GM21737 (cell line): ENCODE measurements at regions not wholly inside any gene's neighbourhood (a gene's known extent, or its start where the extent isn't known, plus 50 kb on each side); places are given as distances from the start of the nearest gene placed in this dataset.
"Not testable (repeated sequence)": the region's sequence is repeated elsewhere in the genome, so short reads cannot be mapped to it uniquely, and the experiment has no call there.

Source experiments
- ATAC-seq: cut with Tn5 transposase; IDR thresholded peaks from one replicate; pipeline ENCODE4 v1.9.1; 2021; ENCODE audit warnings: mild to moderate bottlenecking, moderate library complexity; ENCODE audit not compliant: unreplicated experiment

- no peak for ATAC-seq
These were observed 107.5 kb upstream of the SIM2 start for GRCh38 chr21:36591326-36591970.

DNA sequence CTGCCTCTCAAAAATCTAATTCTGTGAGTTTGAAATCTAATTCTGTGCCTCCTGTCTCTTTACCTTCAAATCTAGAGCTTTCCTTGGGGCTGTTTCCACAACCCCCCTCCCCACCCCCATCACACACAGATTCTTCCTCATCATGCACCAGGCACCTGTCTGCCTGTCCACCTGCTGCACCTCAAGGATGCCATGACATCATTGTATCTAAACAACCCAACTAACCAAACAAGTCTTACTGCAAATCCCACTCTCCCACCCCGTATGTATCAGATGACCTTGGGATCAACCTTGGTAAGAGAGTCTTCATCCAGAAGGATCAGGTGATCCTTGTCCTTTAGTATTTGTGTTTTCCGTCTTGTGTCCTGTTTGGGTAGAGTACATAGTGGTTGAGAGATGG is 102.7 kb upstream of the SIM2 start:
- ATAC-seq = no peak

DNA sequence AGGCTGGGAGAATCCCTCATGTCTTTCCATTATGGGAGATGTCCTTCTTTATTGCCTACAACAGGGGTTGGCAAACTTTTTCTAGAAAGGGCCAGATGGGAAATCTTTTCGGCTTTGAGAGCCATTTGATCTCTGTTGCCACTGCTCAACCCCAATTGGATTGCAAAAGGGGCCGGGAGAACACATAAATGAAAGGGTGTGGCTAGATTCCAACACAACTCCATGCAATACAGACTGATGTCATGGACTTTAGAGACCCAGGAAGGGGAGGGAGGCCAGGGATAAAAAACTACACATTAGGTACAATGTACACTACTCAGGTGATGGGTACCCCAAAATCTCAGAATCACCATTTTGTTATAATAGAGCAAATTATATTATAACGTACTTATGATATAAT is 97.6 kb upstream of the SIM2 start:
- ATAC-seq = no peak

DNA sequence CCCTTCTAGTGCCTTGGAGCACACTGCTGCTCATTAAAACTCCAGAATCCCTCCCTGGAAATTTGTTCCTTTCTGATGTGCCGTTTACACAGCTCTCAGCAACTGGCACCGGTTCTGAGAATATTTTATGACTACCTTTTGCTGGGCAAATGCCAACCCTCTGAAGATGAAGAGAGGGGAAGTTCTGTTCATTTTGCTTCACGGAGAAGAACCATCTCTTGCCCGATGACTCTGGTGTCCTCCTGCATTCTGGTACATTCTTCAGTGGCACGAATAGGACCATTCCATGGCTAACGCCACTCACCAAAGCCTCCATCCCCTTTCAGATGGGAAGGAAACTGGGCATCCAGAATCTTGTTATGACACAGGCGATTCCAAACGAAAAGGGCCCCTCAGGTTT is 96.2 kb upstream of the SIM2 start:
- ATAC-seq = no peak

DNA sequence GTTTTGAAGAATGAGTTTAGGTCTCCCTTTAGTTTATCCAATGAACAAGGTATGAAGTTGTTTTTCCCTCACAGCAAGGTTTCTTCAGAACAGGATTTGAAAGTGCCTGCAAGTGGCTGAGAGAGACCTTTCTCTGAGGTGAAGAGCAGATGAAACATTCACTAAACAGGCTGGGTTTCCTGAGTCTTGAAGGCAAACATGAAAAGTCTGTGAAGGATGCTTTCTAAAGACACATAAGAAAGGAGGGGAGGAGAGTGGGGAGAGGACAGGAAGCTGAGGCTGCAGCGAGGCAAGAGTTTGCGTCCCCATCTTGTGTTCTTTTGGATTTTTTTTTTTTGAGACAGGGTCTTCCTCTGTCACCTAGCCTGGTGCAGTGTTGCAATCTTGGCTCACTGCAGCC is 95.7 kb upstream of the SIM2 start:
- no peak for ATAC-seq

- ATAC-seq = no peak
These were observed 93.5 kb upstream of the SIM2 start for GRCh38 chr21:36605426-36605825.

GRCh38 chr21:36606287-36606982 is 92.5 kb upstream of the SIM2 start:
- no peak for ATAC-seq

DNA sequence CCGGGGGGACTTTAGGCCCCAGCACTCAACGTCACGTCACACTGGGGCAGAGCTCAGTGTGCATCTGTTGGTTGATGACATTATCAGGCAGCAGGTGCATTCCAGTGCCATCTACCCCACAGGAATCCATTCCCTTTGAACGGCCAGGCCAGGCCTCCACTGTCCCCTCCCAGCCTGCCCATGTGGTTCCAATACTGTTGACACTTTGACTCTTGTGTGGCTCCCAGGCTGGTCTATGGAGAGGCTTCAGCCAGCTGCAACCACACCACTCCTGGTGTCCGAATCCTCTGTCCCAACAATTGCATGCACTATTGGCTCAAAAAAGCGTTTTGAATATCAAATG is 92.0 kb upstream of the SIM2 start:
- ATAC-seq = no peak

DNA sequence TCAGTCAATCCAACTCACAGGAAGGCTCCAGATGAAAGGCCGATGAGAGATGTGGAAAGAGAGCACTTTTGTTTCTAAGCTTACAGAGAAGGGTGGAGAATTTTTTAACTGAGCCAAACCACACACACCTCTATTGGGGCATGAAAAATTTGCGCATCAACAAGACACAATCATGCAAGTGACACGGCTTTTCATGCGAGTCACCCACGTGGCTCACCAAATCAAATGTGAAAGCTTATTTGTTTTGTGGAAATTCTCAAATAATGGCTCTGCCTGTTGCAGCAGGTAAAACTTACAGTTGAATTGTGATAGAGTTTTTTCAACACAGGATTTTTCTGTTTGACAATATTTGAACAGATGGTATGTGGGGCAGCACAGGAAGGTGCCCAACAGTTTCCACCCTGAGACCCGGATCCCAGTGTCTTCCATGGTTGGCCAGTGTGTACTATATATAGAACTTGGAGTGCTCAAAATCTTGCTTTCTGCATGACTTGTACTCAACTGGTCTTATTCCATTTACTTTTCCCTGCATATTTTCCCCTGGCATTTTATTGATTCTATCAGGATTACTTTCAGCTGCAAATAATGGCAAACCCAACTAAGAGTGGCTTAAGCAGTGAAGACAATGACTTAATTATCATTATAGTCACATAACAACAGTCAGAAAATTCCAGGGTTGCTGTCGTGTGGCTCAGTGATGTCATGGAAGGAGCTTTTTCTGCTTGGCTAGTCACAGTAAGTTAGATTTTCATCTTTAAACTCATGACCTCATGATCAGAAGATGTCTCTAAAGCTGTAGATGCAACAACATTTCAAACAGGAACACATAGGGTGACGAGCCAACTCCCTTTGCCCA is 90.6 kb upstream of the SIM2 start:
- no peak for ATAC-seq

- no peak for ATAC-seq
These were observed 90.1 kb upstream of the SIM2 start for GRCh38 chr21:36608897-36609225.

DNA sequence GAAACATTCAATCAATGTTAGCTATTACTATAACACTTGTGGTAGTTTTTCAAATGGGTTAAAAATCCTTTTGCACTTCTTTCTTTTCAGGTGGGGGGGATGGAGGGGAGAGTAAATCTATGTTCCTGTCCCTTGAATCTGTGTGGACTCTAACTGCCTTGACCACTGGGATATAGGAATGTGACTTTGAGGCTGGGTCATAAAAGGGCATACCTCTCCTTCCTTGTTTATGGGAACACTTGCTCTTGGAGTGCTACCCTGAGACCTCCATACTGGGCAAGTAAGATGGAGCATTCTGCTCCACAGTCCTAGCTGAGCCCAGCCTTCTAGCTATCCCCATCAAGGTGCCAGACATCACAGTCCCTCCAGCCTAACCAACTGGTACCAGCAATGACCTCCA is 89.3 kb upstream of the SIM2 start:
- ATAC-seq = no peak

GRCh38 chr21:36610201-36610600 is 88.7 kb upstream of the SIM2 start:
- ATAC-seq = no peak

GRCh38 chr21:36610935-36611334 is 88.0 kb upstream of the SIM2 start:
- no peak for ATAC-seq

- ATAC-seq = no peak
These were observed 87.5 kb upstream of the SIM2 start for GRCh38 chr21:36611379-36611778.

DNA sequence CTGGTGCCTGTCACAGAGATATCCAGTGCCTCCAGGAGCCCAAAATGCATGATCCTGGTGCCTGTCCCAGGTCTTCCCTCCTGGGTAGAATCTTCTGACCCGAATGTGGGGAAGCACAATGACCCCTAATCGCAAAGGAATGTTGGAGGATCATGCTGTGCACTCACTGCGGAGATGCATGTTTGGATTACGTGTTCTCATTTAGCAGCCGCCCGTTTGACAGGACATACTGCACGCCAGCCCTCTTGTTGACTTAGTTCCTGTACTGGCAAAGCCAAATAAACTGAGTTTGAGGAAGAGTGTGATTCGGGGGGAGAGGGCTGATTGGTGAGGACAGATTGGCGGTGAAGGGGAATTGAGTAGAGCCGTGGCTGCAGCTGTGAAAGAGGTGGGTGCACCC is 85.9 kb upstream of the SIM2 start:
- ATAC-seq = no peak

DNA sequence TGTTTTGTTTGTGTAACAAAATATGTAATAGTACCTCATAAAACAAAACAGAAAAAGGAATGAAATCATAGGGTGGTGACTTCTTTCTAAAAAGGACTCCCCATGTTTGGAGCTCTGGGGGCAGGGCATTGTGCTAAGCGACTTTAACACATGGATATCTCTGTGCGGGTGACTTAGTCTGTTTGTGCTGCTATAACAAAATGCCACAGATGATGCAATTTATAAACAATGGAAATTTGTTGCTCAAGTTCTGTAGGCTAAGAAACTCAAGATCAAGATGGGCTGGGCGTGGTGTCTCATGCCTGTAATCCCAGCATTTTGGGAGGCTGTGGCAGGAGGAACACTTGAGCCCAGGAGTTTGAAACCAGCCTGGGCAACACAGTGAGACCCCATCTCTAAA is 85.4 kb upstream of the SIM2 start:
- ATAC-seq = no peak

GRCh38 chr21:36615274-36615964 is 83.5 kb upstream of the SIM2 start:
- ATAC-seq = no peak

DNA sequence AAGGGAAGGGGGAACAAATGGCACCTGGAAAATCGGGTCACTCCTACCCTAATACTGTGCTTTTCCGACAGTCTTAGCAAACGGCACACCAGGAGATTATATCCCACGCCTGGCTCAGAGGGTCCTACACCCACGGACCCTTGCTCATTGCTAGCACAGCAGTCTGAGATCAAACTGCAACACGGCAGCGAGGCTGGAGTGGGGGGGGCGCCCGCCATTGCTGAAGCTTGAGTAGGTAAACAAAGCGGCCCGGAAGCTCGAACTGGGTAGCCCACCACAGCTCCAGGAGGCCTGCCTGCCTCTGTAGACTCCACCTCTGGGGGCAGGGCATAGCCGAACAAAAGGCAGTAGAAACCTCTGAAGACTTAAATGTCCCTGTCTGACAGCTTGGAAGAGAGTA is 82.1 kb upstream of the SIM2 start:
- ATAC-seq = not testable (repeated sequence)

DNA sequence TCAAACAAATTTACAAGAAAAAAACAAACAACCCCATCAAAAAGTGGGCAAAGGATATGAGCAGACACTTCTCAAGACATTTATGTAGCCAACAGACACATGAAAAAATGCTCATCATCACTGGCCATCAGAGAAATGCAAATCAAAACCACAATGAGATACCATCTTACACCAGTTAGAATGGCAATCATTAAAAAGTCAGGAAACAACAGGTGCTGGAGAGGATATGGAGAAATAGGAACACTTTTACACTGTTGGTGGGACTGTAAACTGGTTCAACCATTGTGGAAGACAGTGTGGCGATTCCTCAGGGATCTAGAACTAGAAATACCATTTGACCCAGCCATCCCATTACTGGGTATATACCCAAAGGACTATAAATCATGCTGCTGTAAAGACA is 77.1 kb upstream of the SIM2 start:
- ATAC-seq = not testable (repeated sequence)

GRCh38 chr21:36624105-36624504 is 74.8 kb upstream of the SIM2 start:
- ATAC-seq = no peak

DNA sequence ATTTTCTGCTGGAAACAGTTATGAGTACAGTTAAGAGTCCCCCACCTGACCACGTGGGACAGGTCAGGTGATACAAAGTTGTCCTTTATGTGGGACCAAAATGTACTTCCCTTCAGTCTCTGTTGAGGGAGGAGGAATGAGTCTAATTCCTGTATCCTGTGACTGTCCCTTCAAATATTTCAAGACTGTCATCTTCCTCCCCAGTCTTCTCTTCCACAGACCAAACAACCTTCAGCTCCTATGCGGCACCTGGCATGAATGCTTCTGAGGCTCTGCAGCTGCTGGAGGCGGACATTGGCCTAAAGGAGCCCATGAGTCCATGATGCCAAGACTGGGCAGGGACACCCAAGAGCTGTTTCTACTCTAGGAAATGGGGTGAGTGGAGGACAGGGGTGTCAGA is 72.1 kb upstream of the SIM2 start:
- no peak for ATAC-seq

DNA sequence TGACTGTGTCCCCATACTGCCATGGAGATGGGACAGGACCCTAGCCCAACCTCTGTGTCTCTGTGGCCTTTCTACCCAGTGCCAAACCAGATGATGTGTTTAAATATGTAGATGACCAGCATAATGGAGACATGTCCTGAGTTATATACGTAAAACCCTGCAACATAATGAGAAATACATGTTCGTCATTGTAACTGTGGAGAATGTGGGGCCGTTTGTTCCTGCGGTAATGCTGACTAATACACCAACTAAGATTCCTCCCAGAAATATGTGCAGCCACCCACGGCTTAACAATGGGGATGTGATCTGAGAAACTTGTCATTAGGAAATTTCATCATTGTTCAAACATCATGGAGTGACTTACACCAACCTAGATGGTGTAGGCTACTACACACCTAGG is 71.7 kb upstream of the SIM2 start:
- ATAC-seq = no peak
